Endothelial cell of hepatic sinusoid (primary cell): ENCODE measurements at regions not wholly inside any gene's neighbourhood (a gene's known extent, or its start where the extent isn't known, plus 50 kb on each side); places are given as distances from the start of the nearest gene placed in this dataset.
"Not testable (repeated sequence)": the region's sequence is repeated elsewhere in the genome, so short reads cannot be mapped to it uniquely, and the experiment has no call there.

Experiments used
- in situ Hi-C: cut with HindIII; loops from 2 replicates; pipeline ENCODE4 v1.10.0; 2017; ENCODE audit warnings: low sequenced_read_pairs

GRCh38 chr10:34911661-34912205 lies 96.6 kb upstream of the PARD3 start:
- in situ Hi-C loops = no loop called here

- in situ Hi-C loops = loop anchor here (5.0 kb wide), 1 partner anchor 74 kb away; no protein-coding TSS in a partner anchor
Measured at GRCh38 chr10:34908481-34908880, 93.4 kb upstream of the PARD3 start.

GRCh38 chr10:34907743-34908430 lies 92.8 kb upstream of the PARD3 start:
- in situ Hi-C loops = loop anchor here (5.0 kb wide), 1 partner anchor 74 kb away; no protein-coding TSS in a partner anchor

GRCh38 chr10:34906067-34906965 lies 91.2 kb upstream of the PARD3 start:
- in situ Hi-C loops = loop anchor here (5.0 kb wide), 1 partner anchor 76 kb away; no protein-coding TSS in a partner anchor

GRCh38 chr10:34905200-34905927 lies 90.3 kb upstream of the PARD3 start:
- in situ Hi-C loops = loop anchor here (5.0 kb wide), 1 partner anchor 77 kb away; no protein-coding TSS in a partner anchor

- in situ Hi-C loops = no loop called here
Measured at GRCh38 chr10:34904191-34904590, 89.1 kb upstream of the PARD3 start.

- in situ Hi-C loops = no loop called here
Measured at GRCh38 chr10:34899161-34899560, 84.1 kb upstream of the PARD3 start.

GRCh38 chr10:34895977-34896376 lies 80.9 kb upstream of the PARD3 start:
- in situ Hi-C loops = no loop called here

GRCh38 chr10:34895046-34895445 lies 80.0 kb upstream of the PARD3 start:
- in situ Hi-C loops = not testable (repeated sequence)

GRCh38 chr10:34892521-34892920 lies 77.4 kb upstream of the PARD3 start:
- in situ Hi-C loops = not testable (repeated sequence)

- in situ Hi-C loops = no loop called here
Measured at GRCh38 chr10:34890939-34891338, 75.8 kb upstream of the PARD3 start.

GRCh38 chr10:34889004-34889869 lies 74.1 kb upstream of the PARD3 start:
- in situ Hi-C loops = loop anchor here (5.0 kb wide), 1 partner anchor 33 kb away; no protein-coding TSS in a partner anchor

GRCh38 chr10:34886906-34887642 lies 72.0 kb upstream of the PARD3 start:
- in situ Hi-C loops = loop anchor here (5.0 kb wide), 1 partner anchor 35 kb away; no protein-coding TSS in a partner anchor

- in situ Hi-C loops = loop anchor here (5.0 kb wide), 1 partner anchor 36 kb away; no protein-coding TSS in a partner anchor
Measured at GRCh38 chr10:34885898-34886297, 70.8 kb upstream of the PARD3 start.

GRCh38 chr10:34885011-34885410 lies 69.9 kb upstream of the PARD3 start:
- in situ Hi-C loops = loop anchor here (5.0 kb wide), 1 partner anchor 37 kb away; no protein-coding TSS in a partner anchor

GRCh38 chr10:34884272-34884952 lies 69.3 kb upstream of the PARD3 start:
- in situ Hi-C loops = no loop called here

GRCh38 chr10:34880817-34881216 lies 65.7 kb upstream of the PARD3 start:
- in situ Hi-C loops = no loop called here

- in situ Hi-C loops = not testable (repeated sequence)
Measured at GRCh38 chr10:34878651-34879050, 63.6 kb upstream of the PARD3 start.
